Heart left ventricle (tissue), 13 donors: ENCODE measurements at regions not wholly inside any gene's neighbourhood (a gene's known extent, or its start where the extent isn't known, plus 50 kb on each side); places are given as distances from the start of the nearest gene placed in this dataset.

Experiments used
- CTCF ChIP-seq, 12 donors: fragments of 200-600 bp; sonication (generic) in 4 of 12; IDR thresholded peaks; one replicate each; pipeline versions ENCODE4 v1.5.0 to v1.8.0; 2018 to 2022; ENCODE audit warnings: antibody characterized with exemption in 12 of 12, mild to moderate bottlenecking in 5 of 12
- POLR2A ChIP-seq, 2 donors: fragments of 450-650 bp; IDR thresholded peaks; one replicate each; pipeline ENCODE4 v1.6.1; 2017; ENCODE audit warnings: antibody characterized with exemption in 2 of 2, mild to moderate bottlenecking in 2 of 2, moderate library complexity in 2 of 2
- donor health status: ischemic (EF 13 %, LVEDD 7.1; RV severe dilation, severe dysfunction).
- donor health status: DM: no; HTN: yes; CAD: no.
- donor health status: DM: no; HTN: no; CAD: no.
- donor health status: ischemic (EF 25% LVEDD 6.9; RV normal size, moderate dysfunction).
- donor health status: ischemic (EF 25% LVEDD 5.7; RV mildly dilated, moderate dysfunction).
- donor health status: ischemic (EF 35%, LVEDD 5.7; RV mildly dilated, moderate dysfunction).
- donor health status: nonischemic (EF 11% LVEDD 7.7; RV severe dilation, severe dysfunction).
- donor health status: DM: yes; HTN: yes; CAD: no.
- donor health status: PGD.
- donor health status: ischemic (EF 29% LVEDD 5.4; RV normal size, mild dysfunction).
- donor health status: nonischemic (EF 23%, LVEDD 6.1; RV moderate dilation, normal function).

DNA sequence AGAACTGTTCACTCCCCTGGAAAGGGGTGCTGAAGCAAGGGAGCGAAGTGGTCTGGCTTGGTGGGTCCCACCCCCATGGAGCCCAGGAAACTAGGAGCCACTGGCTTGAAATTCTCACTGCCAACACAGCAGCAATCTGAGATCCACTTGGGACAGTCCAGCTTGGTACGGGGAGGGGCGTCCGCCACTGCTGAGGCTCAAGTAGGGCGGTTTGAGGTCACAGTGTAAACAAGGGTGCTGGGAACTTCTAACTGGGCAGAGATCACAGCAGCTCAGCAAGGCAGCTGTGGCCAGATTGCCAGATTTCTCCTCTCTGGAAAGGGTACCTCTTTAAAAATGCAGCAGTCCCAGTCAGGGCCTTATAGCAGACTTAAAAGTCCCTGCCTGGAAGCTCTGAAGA, 53.9 kb upstream of the GALNTL6 start:
- TF ChIP-seq CTCF (IDR thresholded peaks at IDR 0.05) (no peak), POLR2A (IDR thresholded peaks at IDR 0.05) (no peak)
